ENCODE measurements at regions not wholly inside any gene's neighbourhood (a gene's known extent, or its start where the extent isn't known, plus 50 kb on each side); places are given as distances from the start of the nearest gene placed in this dataset.

DNA sequence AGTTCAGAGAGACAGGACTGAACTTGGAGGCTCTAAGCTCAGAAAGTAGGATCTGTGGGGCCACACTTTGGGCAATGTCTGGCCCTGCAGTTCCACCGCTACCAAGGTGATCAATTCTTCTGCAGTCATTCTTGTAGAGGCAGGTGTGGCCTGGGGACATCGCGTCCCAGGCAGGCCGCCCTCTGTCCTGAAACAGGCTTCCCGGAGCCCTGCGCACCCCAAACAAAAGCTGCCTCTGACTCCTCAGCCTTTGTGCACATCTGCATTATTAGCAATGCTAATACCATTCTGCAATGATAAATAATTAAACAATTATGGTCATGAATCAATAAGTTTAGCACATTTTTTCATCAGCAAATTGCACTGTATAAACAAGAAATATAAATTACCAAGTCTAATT, 160.2 kb downstream of the URI1 start:
- no peak overlapping the region for H2AFZ ChIP-seq (ENCODE audit: low read depth, low read length)
- no peaks in the 10 kb centered on the region for H3K36me3 ChIP-seq (ENCODE audit: insufficient read depth, low read length)
- no peak overlapping the region for H3K4me3 ChIP-seq (ENCODE audit: insufficient read depth, low read depth, low read length)
- H3K4me2 ChIP-seq (ENCODE audit: low read length), result no peak overlapping the region
- H3K27ac Mint-ChIP-seq (ENCODE audit: unreplicated experiment), result no peak overlapping the region
- H3K79me2 ChIP-seq (ENCODE audit: insufficient read depth, low read length), result no peaks in the 10 kb centered on the region
- TF ChIP-seq EZH2 (IDR thresholded peaks at IDR 0.05; ENCODE audit: insufficient read depth, low read length), result no peak
- TF ChIP-seq, protein P1, sequence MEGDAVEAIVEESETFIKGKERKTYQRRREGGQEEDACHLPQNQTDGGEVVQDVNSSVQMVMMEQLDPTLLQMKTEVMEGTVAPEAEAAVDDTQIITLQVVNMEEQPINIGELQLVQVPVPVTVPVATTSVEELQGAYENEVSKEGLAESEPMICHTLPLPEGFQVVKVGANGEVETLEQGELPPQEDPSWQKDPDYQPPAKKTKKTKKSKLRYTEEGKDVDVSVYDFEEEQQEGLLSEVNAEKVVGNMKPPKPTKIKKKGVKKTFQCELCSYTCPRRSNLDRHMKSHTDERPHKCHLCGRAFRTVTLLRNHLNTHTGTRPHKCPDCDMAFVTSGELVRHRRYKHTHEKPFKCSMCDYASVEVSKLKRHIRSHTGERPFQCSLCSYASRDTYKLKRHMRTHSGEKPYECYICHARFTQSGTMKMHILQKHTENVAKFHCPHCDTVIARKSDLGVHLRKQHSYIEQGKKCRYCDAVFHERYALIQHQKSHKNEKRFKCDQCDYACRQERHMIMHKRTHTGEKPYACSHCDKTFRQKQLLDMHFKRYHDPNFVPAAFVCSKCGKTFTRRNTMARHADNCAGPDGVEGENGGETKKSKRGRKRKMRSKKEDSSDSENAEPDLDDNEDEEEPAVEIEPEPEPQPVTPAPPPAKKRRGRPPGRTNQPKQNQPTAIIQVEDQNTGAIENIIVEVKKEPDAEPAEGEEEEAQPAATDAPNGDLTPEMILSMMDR (IDR thresholded peaks at IDR 0.05; ENCODE audit: insufficient read depth, low read depth, low read length), result no peak
- peaks cover 28% of the 10 kb centered on the region for H3K27me3 Mint-ChIP-seq (ENCODE audit: low read depth, unreplicated experiment)
- H3K9me3 ChIP-seq (ENCODE audit: insufficient read depth, low read depth, low read length), result peaks cover 6% of the 10 kb centered on the region
- no peaks in the 10 kb centered on the region for H3K4me1 Mint-ChIP-seq (ENCODE audit: low read depth, unreplicated experiment)
- FAIRE-seq, result no peak
- no peak overlapping the region for H3K27ac ChIP-seq (ENCODE audit: low read depth, low read length)
- no peak overlapping the region for H3K9ac ChIP-seq (ENCODE audit: low read length)
- peaks cover 3% of the 10 kb centered on the region for H3K9me3 Mint-ChIP-seq (ENCODE audit: unreplicated experiment)
- no peaks in the 10 kb centered on the region for H3K27me3 ChIP-seq (ENCODE audit: insufficient read depth, low read length)
- no peaks in the 10 kb centered on the region for H3K36me3 Mint-ChIP-seq (ENCODE audit: low read depth, unreplicated experiment)
- H4K20me1 ChIP-seq (ENCODE audit: insufficient read depth, low read length), result no peaks in the 10 kb centered on the region
- no peaks in the 10 kb centered on the region for H3K4me1 ChIP-seq (ENCODE audit: insufficient read depth, low read length)
- DNase-seq (ENCODE audit: low read depth), result no peak
- H3K4me3 Mint-ChIP-seq (ENCODE audit: unreplicated experiment), result no peak overlapping the region

GRCh38 chr19:30102666-30103065, 160.6 kb downstream of the URI1 start:
- H3K9ac ChIP-seq (ENCODE audit: low read length), result no peak overlapping the region
- no peak overlapping the region for H3K27ac ChIP-seq (ENCODE audit: low read depth, low read length)
- FAIRE-seq, result no peak
- no peaks in the 10 kb centered on the region for H3K4me1 ChIP-seq (ENCODE audit: insufficient read depth, low read length)
- no peaks in the 10 kb centered on the region for H3K36me3 ChIP-seq (ENCODE audit: insufficient read depth, low read length)
- H3K27ac Mint-ChIP-seq (ENCODE audit: unreplicated experiment), result no peak overlapping the region
- no peaks in the 10 kb centered on the region for H3K79me2 ChIP-seq (ENCODE audit: insufficient read depth, low read length)
- DNase-seq (ENCODE audit: low read depth), result no peak
- H2AFZ ChIP-seq (ENCODE audit: low read depth, low read length), result no peak overlapping the region
- H3K36me3 Mint-ChIP-seq (ENCODE audit: low read depth, unreplicated experiment), result no peaks in the 10 kb centered on the region
- H3K27me3 Mint-ChIP-seq (ENCODE audit: low read depth, unreplicated experiment), result peaks cover 26% of the 10 kb centered on the region
- H3K4me3 ChIP-seq (ENCODE audit: insufficient read depth, low read depth, low read length), result no peak overlapping the region
- TF ChIP-seq, protein P1 (IDR thresholded peaks at IDR 0.05; ENCODE audit: insufficient read depth, low read depth, low read length), result no peak
- TF ChIP-seq EZH2 (IDR thresholded peaks at IDR 0.05; ENCODE audit: insufficient read depth, low read length), result no peak
- H3K27me3 ChIP-seq (ENCODE audit: insufficient read depth, low read length), result no peaks in the 10 kb centered on the region
- peaks cover 3% of the 10 kb centered on the region for H3K9me3 Mint-ChIP-seq (ENCODE audit: unreplicated experiment)
- peaks cover 6% of the 10 kb centered on the region for H3K9me3 ChIP-seq (ENCODE audit: insufficient read depth, low read depth, low read length)
- H4K20me1 ChIP-seq (ENCODE audit: insufficient read depth, low read length), result no peaks in the 10 kb centered on the region
- no peak overlapping the region for H3K4me3 Mint-ChIP-seq (ENCODE audit: unreplicated experiment)
- no peak overlapping the region for H3K4me2 ChIP-seq (ENCODE audit: low read length)
- H3K4me1 Mint-ChIP-seq (ENCODE audit: low read depth, unreplicated experiment), result no peaks in the 10 kb centered on the region

DNA sequence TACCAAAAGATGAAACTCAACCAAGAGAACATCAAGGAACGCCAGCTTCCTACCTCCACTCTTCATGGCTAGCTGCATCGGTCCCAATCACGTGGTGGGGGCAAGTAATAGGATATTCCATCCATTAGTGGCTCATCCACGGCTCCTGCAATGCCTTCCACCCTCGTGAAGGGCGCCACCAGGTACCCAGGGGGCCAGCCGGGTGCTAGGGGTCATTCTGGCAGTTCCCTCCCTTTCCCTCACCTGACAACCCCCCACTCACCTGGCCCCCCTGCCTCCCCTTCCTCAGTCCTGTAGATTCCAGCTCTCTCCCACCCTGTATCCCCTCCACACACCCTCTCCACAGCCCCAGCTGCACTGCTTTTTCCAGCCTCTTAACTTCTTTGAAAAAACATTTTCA, 161.9 kb downstream of the URI1 start:
- no peak for FAIRE-seq
- H3K79me2 ChIP-seq (ENCODE audit: insufficient read depth, low read length), result no peaks in the 10 kb centered on the region
- no peak for TF ChIP-seq EZH2 (IDR thresholded peaks at IDR 0.05; ENCODE audit: insufficient read depth, low read length)
- TF ChIP-seq, protein P1 (IDR thresholded peaks at IDR 0.05; ENCODE audit: insufficient read depth, low read depth, low read length), result no peak
- Mint-ChIP-seq H3K27ac (ENCODE audit: unreplicated experiment) (no peak overlapping the region), H3K9me3 (ENCODE audit: unreplicated experiment) (peaks cover 3% of the 10 kb centered on the region), H3K36me3 (ENCODE audit: low read depth, unreplicated experiment) (no peaks in the 10 kb centered on the region), H3K4me3 (ENCODE audit: unreplicated experiment) (no peak overlapping the region), H3K4me1 (ENCODE audit: low read depth, unreplicated experiment) (no peaks in the 10 kb centered on the region), H3K27me3 (ENCODE audit: low read depth, unreplicated experiment) (peaks cover 21% of the 10 kb centered on the region)
- H3K4me1 ChIP-seq (ENCODE audit: insufficient read depth, low read length), result no peaks in the 10 kb centered on the region
- DNase-seq (ENCODE audit: low read depth), result no peak
- H3K9ac ChIP-seq (ENCODE audit: low read length), result no peak overlapping the region
- no peak overlapping the region for H3K27ac ChIP-seq (ENCODE audit: low read depth, low read length)
- H3K4me3 ChIP-seq (ENCODE audit: insufficient read depth, low read depth, low read length), result no peak overlapping the region
- no peaks in the 10 kb centered on the region for H3K27me3 ChIP-seq (ENCODE audit: insufficient read depth, low read length)
- H2AFZ ChIP-seq (ENCODE audit: low read depth, low read length), result no peak overlapping the region
- no peak overlapping the region for H3K4me2 ChIP-seq (ENCODE audit: low read length)
- peaks cover 6% of the 10 kb centered on the region for H3K9me3 ChIP-seq (ENCODE audit: insufficient read depth, low read depth, low read length)
- no peaks in the 10 kb centered on the region for H3K36me3 ChIP-seq (ENCODE audit: insufficient read depth, low read length)
- H4K20me1 ChIP-seq (ENCODE audit: insufficient read depth, low read length), result no peaks in the 10 kb centered on the region
